Adrenal gland (tissue), 9 donors: ENCODE measurements at regions not wholly inside any gene's neighbourhood (a gene's known extent, or its start where the extent isn't known, plus 50 kb on each side); places are given as distances from the start of the nearest gene placed in this dataset.
"Not testable (repeated sequence)": the region's sequence is repeated elsewhere in the genome, so short reads cannot be mapped to it uniquely, and the experiment has no call there.

Source experiments
- DNase-seq, 7 donors: peaks; one replicate each; pipeline ENCODE4 v3.0.0-alpha.2; 2019 to 2020
- H3K27ac ChIP-seq, 5 donors: fragments of 200-600 bp; sonication (generic) in 4 of 5; 1 replicate in 3 of 5; 2 replicates in 2 of 5; pipeline versions ENCODE4 v1.5.1 to v1.8.0; 2016 to 2020; ENCODE audit warnings: mild to moderate bottlenecking in 1 of 5
- H3K27me3 ChIP-seq: fragments of 200-600 bp; 2 replicates; pipeline ENCODE4 v1.8.0; 2021
- H3K36me3 ChIP-seq, 2 donors: fragments of 200-600 bp; replicated peaks in 1 of 2; 1 replicate in 1 of 2; 2 replicates in 1 of 2; pipeline versions ENCODE4 v1.5.1 to v1.8.0; 2018 to 2022
- H3K4me1 ChIP-seq, 2 donors: fragments of 200-600 bp; replicated peaks in 1 of 2; 1 replicate in 1 of 2; 2 replicates in 1 of 2; pipeline versions ENCODE4 v1.5.1 to v1.8.0; 2018 to 2021
- H3K4me3 ChIP-seq, 4 donors: fragments of 200-600 bp; sonication (generic) in 3 of 4; one replicate each; pipeline ENCODE4 v1.5.1; 2016 to 2018
- H3K9me3 ChIP-seq, 3 donors: fragments of 200-600 bp; sonication (generic) in 1 of 3; replicated peaks in 1 of 3; 1 replicate in 2 of 3; 2 replicates in 1 of 3; pipeline versions ENCODE4 v1.5.1 to v1.8.0; 2016 to 2021
- POLR2A ChIP-seq, 2 donors: fragments of 450-650 bp; IDR thresholded peaks; one replicate each; pipeline ENCODE4 v1.6.1; 2017; ENCODE audit warnings: antibody characterized with exemption in 2 of 2, mild to moderate bottlenecking in 2 of 2, moderate library complexity in 1 of 2
- WGBS, 4 donors: extraction: QIAGEN DNeasy Blood & Tissue Kit in 2 of 4; methylation state at CpG; one replicate each; pipeline versions ENCODE4 v1.1.5 to v1.1.7; 2013 to 2017; 5-methylcytosine and 5-hydroxymethylcytosine counted together
- intact Hi-C, 2 donors: fragments of 100-400 bp; cut with DNase I; formaldehyde crosslinking; loops; one replicate each; pipeline versions ENCODE4 v1.14.1 to v1.15.0; 2022 to 2023
- TF ChIP-seq, protein P1 (sequence below), 6 experiments: fragments of 450-650 bp in 4 of 6; fragments of 200-600 bp in 2 of 6; sonication (generic) in 1 of 6; IDR thresholded peaks; 1 replicate in 5 of 6; 2 replicates in 1 of 6; pipeline versions ENCODE4 v1.5.1 to v1.8.0; 2016 to 2021; ENCODE audit warnings: antibody characterized with exemption in 6 of 6, mild to moderate bottlenecking in 2 of 6, moderate library complexity in 1 of 6
- donor health status: healthy with polysubstance abuse.
- donor health status: Bipolar disorder and iron deficiency.
- donor health status: DM: yes; HTN: yes; CAD: no.
- donor health status: DM: no; HTN: no; CAD: no.
- donor health status: DM: no; HTN: no; CAD: no.

DNA sequence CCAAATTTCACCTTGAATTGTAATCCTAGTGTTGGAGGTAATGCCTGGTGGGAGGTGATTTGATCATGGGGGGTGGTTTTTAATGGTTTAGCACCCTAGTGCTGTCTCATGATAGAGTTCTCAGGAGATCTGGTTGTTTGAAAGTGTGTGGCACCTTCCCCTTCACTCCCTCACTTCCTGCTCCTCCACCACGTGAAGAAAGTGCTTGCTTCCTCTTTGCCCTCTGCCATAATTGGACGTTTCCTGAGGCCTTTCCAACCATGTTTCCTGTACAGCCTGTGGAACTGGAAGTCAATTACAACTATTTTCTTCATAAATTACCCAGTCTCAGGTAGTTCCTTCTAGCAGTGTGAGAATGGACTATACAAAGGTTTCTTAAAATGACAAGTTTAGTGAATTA is 251.8 kb upstream of the NETO1 start:
- intact Hi-C loops, result no loop called here
- Histone ChIP-seq H3K27ac (no peak overlapping the region), H3K27me3 (no peaks in the 10 kb centered on the region), H3K9me3 (no peaks in the 10 kb centered on the region), H3K4me3 (no peak overlapping the region), H3K4me1 (no peaks in the 10 kb centered on the region), H3K36me3 (no peaks in the 10 kb centered on the region)
- TF ChIP-seq POLR2A (IDR thresholded peaks at IDR 0.05), result no peak
- TF ChIP-seq, protein P1, sequence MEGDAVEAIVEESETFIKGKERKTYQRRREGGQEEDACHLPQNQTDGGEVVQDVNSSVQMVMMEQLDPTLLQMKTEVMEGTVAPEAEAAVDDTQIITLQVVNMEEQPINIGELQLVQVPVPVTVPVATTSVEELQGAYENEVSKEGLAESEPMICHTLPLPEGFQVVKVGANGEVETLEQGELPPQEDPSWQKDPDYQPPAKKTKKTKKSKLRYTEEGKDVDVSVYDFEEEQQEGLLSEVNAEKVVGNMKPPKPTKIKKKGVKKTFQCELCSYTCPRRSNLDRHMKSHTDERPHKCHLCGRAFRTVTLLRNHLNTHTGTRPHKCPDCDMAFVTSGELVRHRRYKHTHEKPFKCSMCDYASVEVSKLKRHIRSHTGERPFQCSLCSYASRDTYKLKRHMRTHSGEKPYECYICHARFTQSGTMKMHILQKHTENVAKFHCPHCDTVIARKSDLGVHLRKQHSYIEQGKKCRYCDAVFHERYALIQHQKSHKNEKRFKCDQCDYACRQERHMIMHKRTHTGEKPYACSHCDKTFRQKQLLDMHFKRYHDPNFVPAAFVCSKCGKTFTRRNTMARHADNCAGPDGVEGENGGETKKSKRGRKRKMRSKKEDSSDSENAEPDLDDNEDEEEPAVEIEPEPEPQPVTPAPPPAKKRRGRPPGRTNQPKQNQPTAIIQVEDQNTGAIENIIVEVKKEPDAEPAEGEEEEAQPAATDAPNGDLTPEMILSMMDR (IDR thresholded peaks at IDR 0.05), result no peak
- WGBS, 4 donors, result 30 to 44% (median 39%) methylated on average over 2 of the region's 2 CpGs
- DNase-seq, result no peak

DNA sequence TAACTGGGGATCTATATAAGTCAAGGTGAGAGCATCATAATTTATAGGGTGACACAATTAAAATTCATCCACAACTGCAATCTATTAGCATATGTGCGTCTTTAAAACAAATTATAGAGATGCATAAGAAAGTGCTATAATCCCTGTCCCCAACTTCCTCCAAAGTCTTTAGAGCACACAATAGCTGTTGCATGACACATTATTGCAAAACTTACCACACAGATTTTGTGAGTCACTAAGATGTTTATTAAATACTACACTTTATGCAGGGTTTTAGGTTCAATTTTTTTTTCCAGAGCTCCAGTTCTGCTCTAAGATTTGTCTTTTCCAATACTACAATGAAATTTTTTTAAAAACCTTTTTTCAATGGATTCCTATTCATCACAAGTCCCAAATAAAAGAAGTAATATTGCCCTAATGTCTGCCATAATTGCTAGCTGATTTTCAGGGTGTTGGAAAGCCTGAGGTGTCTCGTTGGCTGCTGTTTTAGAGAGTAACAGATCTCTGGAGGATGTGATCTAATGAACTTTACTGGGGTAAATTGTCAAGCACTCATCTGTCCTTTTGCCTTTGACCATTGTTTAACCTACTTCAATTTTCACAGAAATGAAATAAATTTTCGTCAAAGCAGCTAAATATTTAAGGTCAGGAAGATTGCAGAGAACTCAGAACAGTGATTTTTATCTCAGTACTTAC is 250.5 kb upstream of the NETO1 start:
- H3K36me3 ChIP-seq, result no peaks in the 10 kb centered on the region
- TF ChIP-seq POLR2A (IDR thresholded peaks at IDR 0.05), result no peak
- TF ChIP-seq, protein P1 (IDR thresholded peaks at IDR 0.05), result no peak
- H3K9me3 ChIP-seq, result no peaks in the 10 kb centered on the region
- intact Hi-C loops, result no loop called here
- H3K4me3 ChIP-seq, result no peak overlapping the region
- no peak for DNase-seq
- no peak overlapping the region for H3K27ac ChIP-seq
- no peaks in the 10 kb centered on the region for H3K4me1 ChIP-seq
- H3K27me3 ChIP-seq, result no peaks in the 10 kb centered on the region
- 55 to 68% (median 64%) methylated on average over 3 of the region's 3 CpGs for WGBS, 4 donors

DNA sequence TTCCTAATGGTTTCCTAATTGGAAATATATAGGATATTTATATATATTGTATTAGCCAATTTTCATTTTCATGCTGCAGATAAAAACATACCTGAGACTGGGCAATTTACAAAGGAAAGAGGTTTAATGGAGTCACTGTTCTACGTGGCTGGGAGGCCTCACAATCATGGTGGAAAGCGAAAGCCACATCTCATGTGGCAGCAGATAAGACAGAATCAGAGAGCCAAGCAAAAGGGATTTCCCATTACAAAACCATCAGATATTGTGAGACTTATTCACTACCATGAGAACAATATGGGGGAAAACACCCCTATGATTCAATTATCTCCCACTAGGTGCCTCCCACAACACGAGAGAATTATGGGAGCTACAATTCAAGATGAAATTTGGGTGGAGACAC is 242.5 kb upstream of the NETO1 start:
- H3K9me3 ChIP-seq, result no peaks in the 10 kb centered on the region
- no peak overlapping the region for H3K27ac ChIP-seq
- no peak overlapping the region for H3K4me3 ChIP-seq
- no peaks in the 10 kb centered on the region for H3K36me3 ChIP-seq
- DNase-seq, result no peak
- TF ChIP-seq, protein P1 (IDR thresholded peaks at IDR 0.05), result no peak
- no peak for TF ChIP-seq POLR2A (IDR thresholded peaks at IDR 0.05)
- intact Hi-C loops, result no loop called here
- no peaks in the 10 kb centered on the region for H3K27me3 ChIP-seq
- H3K4me1 ChIP-seq, result no peaks in the 10 kb centered on the region
- 56 to 80% (median 68%) methylated on average over 3 of the region's 3 CpGs for WGBS, 4 donors

DNA sequence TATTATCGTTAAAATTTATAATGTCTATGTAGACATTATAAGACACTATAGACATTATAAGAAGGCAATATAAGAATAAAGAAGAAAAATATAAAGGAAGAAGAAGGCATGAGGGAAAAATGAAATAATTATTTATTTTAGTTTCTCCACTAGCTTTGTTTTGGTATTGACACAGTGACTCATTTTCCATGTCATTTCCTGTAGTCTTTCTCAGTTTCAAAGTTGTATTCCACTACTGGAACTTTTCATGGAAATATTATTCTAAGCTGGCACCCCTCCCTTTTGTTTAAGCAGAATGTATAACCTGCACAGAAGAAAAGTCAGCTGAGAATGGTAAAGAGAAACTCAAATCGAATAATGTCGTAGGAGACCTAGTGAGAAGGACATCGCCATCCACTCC is 234.2 kb upstream of the NETO1 start:
- Histone ChIP-seq H3K4me1 (no peaks in the 10 kb centered on the region), H3K27me3 (no peaks in the 10 kb centered on the region), H3K9me3 (no peaks in the 10 kb centered on the region), H3K4me3 (no peak overlapping the region), H3K36me3 (no peaks in the 10 kb centered on the region), H3K27ac (no peak overlapping the region)
- DNase-seq, result no peak
- intact Hi-C loops, result no loop called here
- no peak for TF ChIP-seq POLR2A (IDR thresholded peaks at IDR 0.05)
- TF ChIP-seq, protein P1 (IDR thresholded peaks at IDR 0.05), result no peak
- WGBS, 4 donors, result 79 to 87% (median 84%) methylated on average over 4 of the region's 4 CpGs

DNA sequence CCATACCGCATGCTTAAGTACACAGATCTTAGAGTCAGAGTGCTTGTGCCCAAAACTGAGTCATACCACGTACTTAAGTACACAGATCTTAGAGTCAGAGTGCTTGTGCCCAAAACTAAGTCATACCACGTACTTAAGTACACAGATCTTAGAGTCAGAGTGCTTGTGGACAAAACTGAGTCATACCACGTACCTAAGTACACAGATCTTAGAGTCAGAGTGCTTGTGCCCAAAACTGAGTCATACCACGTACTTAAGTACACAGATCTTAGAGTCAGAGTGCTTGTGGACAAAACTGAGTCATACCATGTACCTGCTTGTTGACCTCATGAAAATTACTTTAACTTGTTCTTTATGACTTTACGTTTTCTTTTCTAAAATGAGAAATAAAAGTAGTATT is 233.7 kb upstream of the NETO1 start:
- H3K9me3 ChIP-seq, H3K27ac ChIP-seq, H3K27me3 ChIP-seq, H3K4me1 ChIP-seq, H3K36me3 ChIP-seq, H3K4me3 ChIP-seq, DNase-seq, intact Hi-C loops: not testable (repeated sequence)
- WGBS, 4 donors, result 74 to 78% (median 76%) methylated on average over 6 of the region's 6 CpGs
